HUDEP-2 (cell line): ENCODE measurements at regions not wholly inside any gene's neighbourhood (a gene's known extent, or its start where the extent isn't known, plus 50 kb on each side); places are given as distances from the start of the nearest gene placed in this dataset.
"Not testable (repeated sequence)": the region's sequence is repeated elsewhere in the genome, so short reads cannot be mapped to it uniquely, and the experiment has no call there.

Experiments
- DNase-seq, 76 experiments: peaks; one replicate each; lab custom pipeline; 2025; ENCODE audit not compliant: unreplicated experiment in 76 of 76; lab: John Stamatoyannopoulos, UW

GRCh38 chr12:5305425-5305824 is 126.5 kb upstream of the NTF3 start:
- DNase-seq = no peak

- DNase-seq = no peak
Measured at GRCh38 chr12:5305886-5306545, 125.9 kb upstream of the NTF3 start.

DNA sequence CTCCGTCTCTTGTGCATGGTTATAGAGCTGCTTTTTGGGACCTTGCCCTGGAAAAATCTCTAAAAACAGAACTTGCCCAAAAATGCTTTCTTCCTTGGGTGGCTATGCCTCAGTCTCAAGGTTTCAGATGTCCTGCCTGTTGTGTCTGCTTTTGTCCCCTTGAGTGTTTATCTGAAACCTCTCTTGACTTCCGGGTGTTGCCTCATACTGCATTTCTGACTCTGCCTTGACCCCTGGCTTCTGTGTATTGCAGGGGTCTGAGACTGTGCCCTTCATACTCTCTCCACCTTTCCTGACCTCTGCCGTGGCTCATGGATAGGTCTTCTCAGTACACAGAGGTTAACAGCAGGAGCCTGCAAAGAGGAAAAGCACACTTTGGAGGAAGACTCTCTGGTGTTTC is 124.8 kb upstream of the NTF3 start:
- DNase-seq = no peak

GRCh38 chr12:5308216-5308615 is 123.7 kb upstream of the NTF3 start:
- DNase-seq = no peak

DNA sequence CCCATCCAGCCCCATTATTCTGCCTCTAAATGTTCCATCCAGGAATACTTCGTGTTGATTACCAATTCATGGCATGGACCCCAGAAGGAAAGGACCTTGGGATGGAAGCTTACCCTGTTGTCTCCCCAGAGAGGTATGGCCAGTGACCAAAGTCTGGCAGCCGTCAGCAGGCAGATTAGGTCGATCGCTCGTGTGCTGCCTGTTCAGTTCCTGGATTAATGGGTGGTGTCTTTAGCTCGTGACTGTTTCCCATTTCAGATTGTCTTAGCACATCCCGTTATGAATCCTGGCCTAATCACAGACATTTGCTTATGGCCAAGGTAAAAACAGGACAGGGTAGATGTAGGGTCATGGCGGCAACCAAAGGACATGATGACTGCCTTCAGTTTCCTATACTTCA is 122.9 kb upstream of the NTF3 start:
- DNase-seq = no peak

DNA sequence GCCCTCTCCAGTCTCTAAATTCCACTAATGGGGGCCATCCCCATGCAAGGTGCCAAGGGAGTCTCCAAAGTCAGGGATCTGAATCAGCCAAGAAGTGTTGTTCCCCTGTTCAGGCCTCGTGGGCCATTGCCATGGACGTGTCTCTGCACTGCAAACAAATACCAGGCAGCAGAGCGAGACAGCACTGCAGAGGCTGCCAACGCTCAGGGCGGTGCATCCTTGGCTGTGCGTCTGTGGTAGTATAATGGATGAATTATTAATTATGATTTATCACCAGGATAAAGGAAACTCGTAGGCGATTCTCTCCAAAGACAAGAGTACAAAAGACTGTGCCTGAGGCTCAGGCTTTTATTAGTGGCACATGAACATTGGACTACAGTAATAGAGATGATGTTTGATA is 122.3 kb upstream of the NTF3 start:
- DNase-seq = no peak

- no peak for DNase-seq
Measured at GRCh38 chr12:5310151-5310550, 121.8 kb upstream of the NTF3 start.

DNA sequence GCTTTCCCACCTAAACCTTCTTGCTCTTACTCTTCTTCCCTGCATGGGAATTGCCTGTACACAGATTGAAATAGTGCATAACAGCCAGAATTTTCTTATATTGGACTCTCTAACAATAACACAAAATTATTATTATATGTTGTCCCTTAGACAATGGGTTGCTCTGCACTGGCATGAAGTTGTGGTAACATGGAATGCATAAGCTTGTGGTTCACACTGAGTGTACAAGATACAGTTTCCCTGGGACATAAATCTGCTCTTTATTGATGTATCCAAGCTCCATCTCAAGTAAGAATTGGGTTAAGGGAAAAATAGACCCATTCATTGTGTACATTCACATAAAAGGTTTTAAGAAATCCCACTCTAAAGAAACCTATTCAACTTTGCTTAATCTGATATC is 114.4 kb upstream of the NTF3 start:
- no peak for DNase-seq

GRCh38 chr12:5318874-5319273 is 113.0 kb upstream of the NTF3 start:
- DNase-seq = peak in 4 of 76 experiments; percentile 0 to 5 (median 2)

DNA sequence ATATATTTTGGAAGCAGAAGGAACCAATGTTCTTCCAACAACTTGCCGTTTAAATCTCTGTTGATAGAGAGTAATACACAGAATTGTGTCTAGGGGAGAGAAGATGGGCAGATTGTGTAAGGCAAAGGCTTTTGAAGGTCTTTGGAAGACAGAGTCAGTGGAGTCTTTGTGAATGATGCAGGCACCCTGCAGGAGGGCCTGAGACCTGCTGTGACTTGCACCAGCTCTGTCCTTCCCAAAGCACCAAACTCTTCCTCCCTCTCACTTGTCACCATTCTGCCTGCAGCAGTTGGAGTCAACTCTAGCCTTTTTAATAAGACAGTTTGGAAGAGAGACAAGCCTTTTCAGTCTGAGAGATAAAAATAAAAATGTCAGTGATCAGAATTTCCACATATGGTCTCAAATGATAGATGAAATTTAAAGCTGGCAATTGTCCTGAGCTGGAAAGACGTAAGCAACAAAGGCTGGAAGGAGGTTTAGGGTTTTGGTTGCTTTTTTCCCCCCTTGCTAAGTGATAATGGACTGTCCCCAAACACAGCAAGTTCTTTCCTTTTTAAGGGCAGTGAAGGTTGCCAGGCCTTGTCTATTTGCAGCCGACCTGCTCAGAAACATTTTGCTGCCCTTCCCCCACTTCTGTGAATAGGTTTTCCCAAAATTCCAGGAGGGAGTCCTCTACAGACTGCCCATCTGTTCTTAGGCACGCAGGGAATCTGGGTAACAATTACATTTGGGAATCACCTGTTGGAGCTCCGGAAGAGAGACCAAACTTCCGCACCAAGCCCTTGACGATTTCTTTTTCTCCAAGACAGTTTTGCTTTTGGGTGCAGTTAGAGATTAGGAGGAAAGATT is 103.0 kb upstream of the NTF3 start:
- DNase-seq = no peak

- DNase-seq = no peak
Measured at GRCh38 chr12:5332551-5332950, 99.4 kb upstream of the NTF3 start.

GRCh38 chr12:5333096-5333495 is 98.8 kb upstream of the NTF3 start:
- no peak for DNase-seq

DNA sequence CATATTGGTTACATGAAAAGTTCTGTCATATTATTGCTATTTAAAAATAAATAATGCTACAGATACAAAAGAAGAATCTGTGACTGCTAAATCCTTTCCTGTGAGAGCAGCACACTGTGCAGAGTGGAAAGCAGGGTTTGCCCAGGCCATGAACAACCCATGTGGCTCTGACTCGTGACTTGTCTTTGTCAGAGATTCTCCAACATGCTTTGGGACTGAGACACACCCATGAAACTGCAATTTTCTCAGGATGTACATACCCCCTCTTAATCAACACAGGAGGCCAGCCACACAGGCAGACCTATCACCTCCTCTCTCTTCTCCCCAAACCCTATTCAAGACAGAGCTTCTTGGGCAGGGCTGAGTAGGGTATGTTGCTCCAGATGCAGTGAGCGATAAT is 96.8 kb upstream of the NTF3 start:
- no peak for DNase-seq

DNA sequence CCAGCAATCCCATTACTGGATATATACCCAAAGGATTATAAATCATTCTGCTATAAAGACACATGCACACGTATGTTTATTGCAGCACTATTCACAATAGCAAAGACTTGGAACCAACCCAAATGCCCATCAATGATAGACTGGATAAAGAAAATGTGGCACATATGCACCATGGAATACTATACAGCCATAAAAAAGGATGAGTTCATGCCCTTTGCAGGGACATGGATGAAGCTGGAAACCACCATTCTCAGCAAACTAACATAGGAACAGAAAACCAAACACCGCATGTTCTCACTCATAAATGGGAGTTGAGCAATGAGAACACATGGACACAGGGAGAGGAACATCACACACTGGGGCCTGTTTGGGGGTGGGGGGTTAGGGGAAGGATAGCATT is 90.8 kb upstream of the NTF3 start:
- not testable (repeated sequence) for DNase-seq

- no peak for DNase-seq
Measured at GRCh38 chr12:5343711-5344110, 88.2 kb upstream of the NTF3 start.

- DNase-seq = no peak
Measured at GRCh38 chr12:5344131-5344530, 87.8 kb upstream of the NTF3 start.

GRCh38 chr12:5345534-5345933 is 86.4 kb upstream of the NTF3 start:
- no peak for DNase-seq

DNA sequence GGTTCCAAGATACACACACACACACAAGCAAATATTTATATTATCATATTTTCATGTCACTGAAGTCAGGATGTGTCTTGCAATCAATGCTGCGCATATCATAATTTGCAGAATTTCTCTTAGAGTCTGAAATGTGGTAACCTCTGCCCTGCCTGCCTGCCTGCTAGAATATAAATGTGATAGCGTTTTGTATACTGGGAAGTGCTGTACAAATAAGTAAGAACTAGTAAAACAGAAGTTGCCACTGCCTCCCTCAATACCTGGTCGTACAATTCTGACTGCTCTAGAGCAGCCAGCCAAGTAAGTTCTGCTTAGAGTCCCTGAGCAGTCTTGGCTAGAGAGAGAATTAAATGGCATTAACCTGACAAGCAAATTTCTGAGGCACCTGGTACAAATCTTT is 83.9 kb upstream of the NTF3 start:
- no peak for DNase-seq

- peak in 6 of 76 experiments; percentile 1 to 15 (median 3) for DNase-seq
Measured at GRCh38 chr12:5348491-5348890, 83.4 kb upstream of the NTF3 start.

DNA sequence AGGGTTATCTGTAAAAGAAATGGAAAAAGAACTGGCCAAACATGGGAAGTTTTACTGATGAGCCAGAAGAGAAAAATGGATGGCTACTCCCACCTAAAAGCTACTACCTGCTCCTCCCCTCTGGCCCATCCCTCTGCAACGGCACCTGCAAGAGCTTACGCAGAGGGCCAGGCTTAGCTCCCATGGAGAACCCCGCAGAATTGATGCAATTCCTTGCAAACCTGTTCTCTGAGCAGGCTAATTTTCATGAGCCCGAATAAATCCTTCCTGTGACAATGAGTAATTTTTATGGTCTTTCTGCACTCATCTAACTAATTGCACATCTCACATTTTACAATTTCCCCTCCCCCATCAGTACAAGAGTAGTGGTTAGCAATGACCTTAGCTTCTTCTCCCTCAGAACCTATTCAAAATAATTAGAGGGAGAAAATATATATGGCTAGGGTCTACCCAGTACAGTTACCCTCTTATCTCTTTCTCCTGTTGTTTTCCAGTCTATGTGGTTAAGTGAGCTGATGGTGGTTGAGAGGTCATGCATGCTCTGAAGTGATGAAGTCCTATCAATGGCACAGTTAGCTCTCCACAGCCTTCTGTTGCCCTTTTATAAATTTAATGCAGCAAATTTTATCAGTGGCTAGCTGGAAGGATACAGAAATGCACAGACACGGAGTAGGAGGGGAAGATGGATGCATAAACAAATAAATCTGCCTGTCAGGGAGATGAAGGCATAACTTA is 67.7 kb upstream of the NTF3 start:
- no peak for DNase-seq

DNA sequence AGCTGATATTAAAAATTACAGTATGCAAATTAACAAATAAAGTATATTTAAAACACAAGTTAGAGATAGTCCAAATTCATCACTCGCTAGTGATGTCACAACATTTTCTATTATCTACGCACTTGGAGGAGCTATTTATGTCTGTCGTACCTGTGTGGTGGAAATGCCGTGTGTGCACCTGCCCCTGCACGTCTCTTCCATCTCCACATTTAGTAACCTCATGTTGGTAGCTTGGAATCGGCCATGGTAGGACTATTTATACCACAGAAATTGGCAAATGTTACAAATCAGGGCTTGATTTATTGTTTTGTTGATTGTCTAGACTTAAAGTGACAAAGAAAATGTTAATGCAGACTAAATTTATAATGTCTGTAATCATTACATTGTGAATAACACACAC is 62.6 kb upstream of the NTF3 start:
- no peak for DNase-seq

DNA sequence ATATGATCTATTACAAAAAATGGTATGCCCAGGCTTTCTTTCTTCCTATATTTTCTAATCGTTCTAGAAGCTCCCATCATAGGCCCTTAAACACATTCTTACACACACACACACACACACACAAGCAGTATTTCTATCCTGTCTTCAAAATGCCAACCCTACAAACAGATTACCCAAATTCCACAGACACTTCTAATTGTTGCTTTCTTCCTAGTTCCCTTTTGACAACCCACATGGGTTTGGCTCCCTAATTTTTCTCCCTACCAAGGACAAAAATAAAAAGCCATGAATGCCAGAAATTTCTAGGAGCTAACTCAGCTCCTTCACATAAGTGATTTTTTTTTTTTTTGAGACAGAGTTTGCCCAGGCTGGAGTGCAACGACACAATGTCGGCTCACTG is 60.3 kb upstream of the NTF3 start:
- DNase-seq = no peak
